H9 (cell line): ENCODE measurements at regions not wholly inside any gene's neighbourhood (a gene's known extent, or its start where the extent isn't known, plus 50 kb on each side); places are given as distances from the start of the nearest gene placed in this dataset.
"Not testable (repeated sequence)": the region's sequence is repeated elsewhere in the genome, so short reads cannot be mapped to it uniquely, and the experiment has no call there.

ENCODE experiments used
- DNase-seq: peaks from one replicate; pipeline ENCODE4 v3.0.0-alpha.2; 2017
- H2AFZ ChIP-seq: one replicate; pipeline ENCODE4 v1.6.1; 2013; ENCODE audit warnings: mild to moderate bottlenecking, low read length, control low read depth, moderate library complexity
- H2AK5ac ChIP-seq: 2 replicates; pipeline ENCODE4 v1.6.1; 2013; ENCODE audit warnings: low read length, control low read depth, mixed read lengths; ENCODE audit not compliant: insufficient read length
- H2BK120ac ChIP-seq: one replicate; pipeline ENCODE4 v1.6.1; 2013; ENCODE audit warnings: low read depth, mild to moderate bottlenecking, low read length, control low read depth, inconsistent platforms; ENCODE audit not compliant: poor library complexity, severe bottlenecking
- H2BK12ac ChIP-seq: 2 replicates; pipeline ENCODE4 v1.6.1; 2013; ENCODE audit warnings: low read length, control low read depth, mixed read lengths, low read depth; ENCODE audit not compliant: insufficient read length
- H2BK15ac ChIP-seq: 2 replicates; pipeline ENCODE4 v1.6.1; 2013; ENCODE audit warnings: low read depth, low read length, control low read depth
- H2BK20ac ChIP-seq: one replicate; pipeline ENCODE4 v1.6.1; 2013; ENCODE audit warnings: low read depth, mild to moderate bottlenecking, low read length, control low read depth, inconsistent platforms; ENCODE audit not compliant: poor library complexity, severe bottlenecking
- H2BK5ac ChIP-seq: 2 replicates; pipeline ENCODE4 v1.6.1; 2013; ENCODE audit warnings: low read length, control low read depth, mixed read lengths; ENCODE audit not compliant: insufficient read length
- H3K14ac ChIP-seq: 2 replicates; pipeline ENCODE4 v1.6.1; 2013; ENCODE audit warnings: low read length, control low read depth; ENCODE audit not compliant: insufficient read depth
- H3K18ac ChIP-seq: 2 replicates; pipeline ENCODE4 v1.6.1; 2013; ENCODE audit warnings: low read depth, mild to moderate bottlenecking, mixed read lengths, low read length, control low read depth; ENCODE audit not compliant: insufficient read length
- H3K23ac ChIP-seq: 2 replicates; pipeline ENCODE4 v1.6.1; 2013; ENCODE audit warnings: low read length, control low read depth, mixed read lengths, low read depth; ENCODE audit not compliant: insufficient read length
- H3K23me2 ChIP-seq: 2 replicates; pipeline ENCODE4 v1.6.1; 2013; ENCODE audit warnings: low read depth, mild to moderate bottlenecking, mixed read lengths, low read length, control low read depth; ENCODE audit not compliant: insufficient read length, poor library complexity, severe bottlenecking
- H3K27ac ChIP-seq: 2 replicates; pipeline ENCODE4 v1.5.1; 2013; ENCODE audit warnings: low read length, control low read depth, mixed read lengths, low read depth; ENCODE audit not compliant: insufficient read length
- H3K27me3 ChIP-seq: 2 replicates; pipeline ENCODE4 v1.6.1; 2013; ENCODE audit warnings: low read length, control low read depth, inconsistent platforms; ENCODE audit not compliant: insufficient read depth
- H3K4ac ChIP-seq: 2 replicates; pipeline ENCODE4 v1.6.1; 2013; ENCODE audit warnings: low read depth, mild to moderate bottlenecking, control low read depth, inconsistent platforms, low read length, moderate library complexity
- H3K4me1 ChIP-seq: 2 replicates; pipeline ENCODE4 v1.6.1; 2013; ENCODE audit warnings: low read length, control low read depth, inconsistent platforms; ENCODE audit not compliant: insufficient read depth
- H3K4me2 ChIP-seq: 2 replicates; pipeline ENCODE4 v1.6.1; 2013; ENCODE audit warnings: low read length, control low read depth, mixed read lengths; ENCODE audit not compliant: insufficient read length, insufficient read depth
- H3K56ac ChIP-seq: 2 replicates; pipeline ENCODE4 v1.6.1; 2013; ENCODE audit warnings: low read depth, mild to moderate bottlenecking, mixed read lengths, low read length, control low read depth; ENCODE audit not compliant: insufficient read length
- H3K79me1 ChIP-seq: 2 replicates; pipeline ENCODE4 v1.6.1; 2013; ENCODE audit warnings: low read depth, mild to moderate bottlenecking, moderate library complexity, low read length, control low read depth, inconsistent platforms; ENCODE audit not compliant: insufficient read depth, poor library complexity, severe bottlenecking
- H3K79me2 ChIP-seq: 2 replicates; pipeline ENCODE4 v1.6.1; 2013; ENCODE audit warnings: low read length, control low read depth, inconsistent platforms; ENCODE audit not compliant: insufficient read depth
- H3K9ac ChIP-seq: 2 replicates; pipeline ENCODE4 v1.6.1; 2013; ENCODE audit warnings: low read length, control low read depth, mixed read lengths; ENCODE audit not compliant: insufficient read length; ENCODE audit errors: extremely low read depth
- H3K9me3 ChIP-seq: one replicate; pipeline ENCODE4 v1.6.1; 2013; ENCODE audit warnings: low read depth, low read length, inconsistent platforms; ENCODE audit not compliant: control insufficient read depth
- H3T11ph ChIP-seq: one replicate; pipeline ENCODE4 v1.6.1; 2013; ENCODE audit warnings: mild to moderate bottlenecking, low read length, control low read depth, inconsistent platforms
- H4K20me1 ChIP-seq: one replicate; pipeline ENCODE4 v1.6.1; 2013; ENCODE audit not compliant: control insufficient read depth, insufficient read length, insufficient read depth
- H4K5ac ChIP-seq: 2 replicates; pipeline ENCODE4 v1.6.1; 2013; ENCODE audit warnings: low read depth, mild to moderate bottlenecking, mixed read lengths, low read length, control low read depth; ENCODE audit not compliant: insufficient read length
- H4K8ac ChIP-seq: replicated peaks from 2 replicates; pipeline ENCODE4 v1.6.1; 2013; ENCODE audit warnings: low read length, control low read depth, mixed read lengths, low read depth; ENCODE audit not compliant: insufficient read length
- H4K91ac ChIP-seq: 2 replicates; pipeline ENCODE4 v1.6.1; 2013; ENCODE audit warnings: low read depth, mild to moderate bottlenecking, moderate library complexity, mixed read lengths, low read length, control low read depth; ENCODE audit not compliant: insufficient read length
- H3K27ac Mint-ChIP-seq, 3 experiments: 2 replicates in 2 of 3; 3 replicates in 1 of 3; pipeline ENCODE4 v1.8.0; 2020 to 2021; ENCODE audit warnings: mixed read lengths in 3 of 3, mild to moderate bottlenecking in 1 of 3, moderate library complexity in 1 of 3
- H3K27me3 Mint-ChIP-seq: 2 replicates; pipeline ENCODE4 v1.8.0; 2021; ENCODE audit warnings: low read depth, mild to moderate bottlenecking, moderate library complexity, mixed read lengths
- H3K36me3 Mint-ChIP-seq, 3 experiments: 2 replicates in 2 of 3; 3 replicates in 1 of 3; pipeline ENCODE4 v1.8.0; 2020 to 2021; ENCODE audit warnings: low read depth in 3 of 3, mixed read lengths in 3 of 3; ENCODE audit not compliant: insufficient read depth in 1 of 3
- H3K4me1 Mint-ChIP-seq, 2 experiments: 2 replicates each; pipeline ENCODE4 v1.8.0; 2020; ENCODE audit warnings: mixed read lengths in 2 of 2
- H3K4me3 Mint-ChIP-seq, 2 experiments: 2 replicates in 1 of 2; 3 replicates in 1 of 2; pipeline ENCODE4 v1.8.0; 2020 to 2021; ENCODE audit warnings: mild to moderate bottlenecking in 2 of 2, mixed read lengths in 2 of 2, moderate library complexity in 1 of 2
- H3K9me3 Mint-ChIP-seq, 2 experiments: 2 replicates in 1 of 2; 3 replicates in 1 of 2; pipeline ENCODE4 v1.8.0; 2020; ENCODE audit warnings: mild to moderate bottlenecking in 2 of 2, mixed read lengths in 2 of 2, moderate library complexity in 1 of 2
- WGBS: extraction: QIAGEN DNeasy Blood & Tissue Kit; methylation state at CpG from one replicate; pipeline ENCODE4 v1.1.7; 2013; ENCODE audit warnings: missing lambda C conversion rate, low lambda C conversion rate, mixed read lengths; ENCODE audit not compliant: insufficient read length; ENCODE audit errors: extremely low coverage; 5-methylcytosine and 5-hydroxymethylcytosine counted together
- TF ChIP-seq, protein P1 (sequence below): fragments of 200-600 bp; sonication (generic); conservative IDR thresholded peaks from 3 replicates; pipeline ENCODE4 v1.8.0; 2021; ENCODE audit warnings: antibody characterized with exemption, mild to moderate bottlenecking

DNA sequence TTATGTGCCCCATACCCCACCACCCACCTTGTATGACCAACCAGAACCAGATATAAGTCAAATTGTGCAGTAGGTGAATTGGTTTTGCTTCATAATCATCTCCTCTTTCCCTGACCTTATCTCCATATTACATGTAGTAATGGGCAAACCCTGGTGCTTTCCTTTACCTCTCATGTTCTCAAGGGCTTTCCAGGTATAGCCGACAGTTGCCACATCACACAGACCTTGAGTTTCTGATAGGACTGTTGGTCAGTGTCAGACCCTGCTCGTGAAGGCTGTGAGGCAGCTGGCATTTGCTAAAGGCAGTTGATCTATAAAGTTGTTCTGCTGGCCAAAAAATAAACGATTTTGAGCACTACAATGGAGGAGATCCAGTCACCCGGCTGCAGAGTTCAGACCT is 145.9 kb downstream of the ALX1 start:
- Histone ChIP-seq H3K4me1 (no peaks in the 10 kb centered on the region), H2BK15ac (no peak overlapping the region), H3K9ac (no peak overlapping the region), H2BK120ac (no peak overlapping the region), H3K23me2 (no peaks in the 10 kb centered on the region), H3T11ph (no peak overlapping the region), H4K91ac (no peak overlapping the region), H4K8ac (no peak overlapping the region), H3K4me2 (no peak overlapping the region), H3K79me2 (no peaks in the 10 kb centered on the region), H3K18ac (no peak overlapping the region), H3K27me3 (no peaks in the 10 kb centered on the region), H2AK5ac (no peak overlapping the region), H3K79me1 (no peaks in the 10 kb centered on the region), H2AFZ (no peak overlapping the region), H3K56ac (no peak overlapping the region), H4K5ac (no peak overlapping the region), H2BK20ac (no peak overlapping the region), H2BK12ac (no peak overlapping the region), H3K14ac (no peak overlapping the region), H3K23ac (no peak overlapping the region), H3K27ac (no peak overlapping the region), H3K4ac (no peak overlapping the region), H3K9me3 (no peaks in the 10 kb centered on the region), H4K20me1 (no peaks in the 10 kb centered on the region), H2BK5ac (no peak overlapping the region)
- TF ChIP-seq, protein P1, sequence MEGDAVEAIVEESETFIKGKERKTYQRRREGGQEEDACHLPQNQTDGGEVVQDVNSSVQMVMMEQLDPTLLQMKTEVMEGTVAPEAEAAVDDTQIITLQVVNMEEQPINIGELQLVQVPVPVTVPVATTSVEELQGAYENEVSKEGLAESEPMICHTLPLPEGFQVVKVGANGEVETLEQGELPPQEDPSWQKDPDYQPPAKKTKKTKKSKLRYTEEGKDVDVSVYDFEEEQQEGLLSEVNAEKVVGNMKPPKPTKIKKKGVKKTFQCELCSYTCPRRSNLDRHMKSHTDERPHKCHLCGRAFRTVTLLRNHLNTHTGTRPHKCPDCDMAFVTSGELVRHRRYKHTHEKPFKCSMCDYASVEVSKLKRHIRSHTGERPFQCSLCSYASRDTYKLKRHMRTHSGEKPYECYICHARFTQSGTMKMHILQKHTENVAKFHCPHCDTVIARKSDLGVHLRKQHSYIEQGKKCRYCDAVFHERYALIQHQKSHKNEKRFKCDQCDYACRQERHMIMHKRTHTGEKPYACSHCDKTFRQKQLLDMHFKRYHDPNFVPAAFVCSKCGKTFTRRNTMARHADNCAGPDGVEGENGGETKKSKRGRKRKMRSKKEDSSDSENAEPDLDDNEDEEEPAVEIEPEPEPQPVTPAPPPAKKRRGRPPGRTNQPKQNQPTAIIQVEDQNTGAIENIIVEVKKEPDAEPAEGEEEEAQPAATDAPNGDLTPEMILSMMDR: no peak
- Mint-ChIP-seq H3K27ac (no peak overlapping the region), H3K36me3 (no peaks in the 10 kb centered on the region), H3K4me3 (no peak overlapping the region), H3K27me3 (no peaks in the 10 kb centered on the region), H3K4me1 (no peaks in the 10 kb centered on the region), H3K9me3 (no peaks in the 10 kb centered on the region; a peak in 1 of 5 replicates)
- DNase-seq: no peak
- no CpG with 5 or more reads among the region's 4 CpGs for WGBS

DNA sequence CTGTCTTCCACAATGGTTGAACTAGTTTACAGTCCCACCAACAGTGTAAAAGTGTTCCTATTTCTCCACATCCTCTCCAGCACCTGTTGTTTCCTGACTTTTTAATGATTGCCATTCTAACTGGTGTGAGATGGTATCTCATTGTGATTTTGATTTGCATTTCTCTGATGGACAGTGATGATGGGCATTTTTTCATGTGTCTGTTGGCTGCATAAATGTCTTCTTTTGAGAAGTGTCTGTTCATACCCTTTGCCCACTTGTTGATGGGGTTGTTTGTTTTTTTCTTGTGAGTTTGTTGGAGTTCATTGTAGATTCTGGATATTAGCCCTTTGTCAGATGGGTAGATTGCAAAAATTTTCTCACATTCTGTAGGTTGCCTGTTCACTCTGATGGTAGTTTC is 153.1 kb downstream of the ALX1 start:
- H2BK15ac ChIP-seq, H3T11ph ChIP-seq, H3K79me1 ChIP-seq, H2AK5ac ChIP-seq, DNase-seq, H3K9ac ChIP-seq, H3K23ac ChIP-seq, H2BK120ac ChIP-seq, H2AFZ ChIP-seq, H3K4me1 Mint-ChIP-seq, H4K8ac ChIP-seq, H4K5ac ChIP-seq, H3K14ac ChIP-seq, H3K27ac Mint-ChIP-seq, H3K4ac ChIP-seq, H3K9me3 ChIP-seq, H3K18ac ChIP-seq, H3K23me2 ChIP-seq, H3K27me3 ChIP-seq, H3K9me3 Mint-ChIP-seq, H3K4me2 ChIP-seq, H3K79me2 ChIP-seq, H3K36me3 Mint-ChIP-seq, H3K4me3 Mint-ChIP-seq, H3K27ac ChIP-seq, H2BK20ac ChIP-seq, H3K27me3 Mint-ChIP-seq, H3K56ac ChIP-seq, H2BK12ac ChIP-seq, H2BK5ac ChIP-seq, H3K4me1 ChIP-seq, H4K20me1 ChIP-seq, H4K91ac ChIP-seq: not testable (repeated sequence)
